ENCODE measurements at regions not wholly inside any gene's neighbourhood (a gene's known extent, or its start where the extent isn't known, plus 50 kb on each side); places are given as distances from the start of the nearest gene placed in this dataset.

DNA sequence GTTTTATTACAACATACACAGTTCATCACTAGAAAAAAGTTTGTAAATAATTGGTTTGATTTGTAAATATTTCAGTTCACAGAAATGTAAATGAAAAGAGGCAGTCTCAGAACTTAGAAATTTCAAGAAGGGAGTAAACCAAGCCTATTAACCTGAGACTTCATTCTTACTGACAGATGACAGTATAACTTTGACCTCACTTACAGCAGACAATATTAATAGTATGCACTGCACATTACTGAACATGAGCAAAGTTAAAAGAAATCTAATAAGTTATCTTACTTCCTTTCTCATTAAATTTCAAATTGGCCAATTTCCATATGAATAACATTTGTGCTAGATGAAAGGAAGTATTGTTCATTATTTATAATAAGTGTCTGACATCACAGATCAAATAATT, 235.8 kb downstream of the SLC6A15 start:
- no peak for DNase-seq (ENCODE audit: low read depth)

GRCh38 chr12:84661786-84662185, 250.8 kb downstream of the SLC6A15 start:
- DNase-seq (ENCODE audit: low read depth): no peak

GRCh38 chr12:84660139-84660538, 252.5 kb downstream of the SLC6A15 start:
- DNase-seq (ENCODE audit: low read depth): no peak

GRCh38 chr12:84658877-84659276, 253.7 kb downstream of the SLC6A15 start:
- no peak for DNase-seq (ENCODE audit: low read depth)

GRCh38 chr12:84656705-84657104, 255.9 kb downstream of the SLC6A15 start:
- DNase-seq (ENCODE audit: low read depth): no peak

GRCh38 chr12:84653482-84653881, 259.1 kb downstream of the SLC6A15 start:
- DNase-seq (ENCODE audit: low read depth): no peak

DNA sequence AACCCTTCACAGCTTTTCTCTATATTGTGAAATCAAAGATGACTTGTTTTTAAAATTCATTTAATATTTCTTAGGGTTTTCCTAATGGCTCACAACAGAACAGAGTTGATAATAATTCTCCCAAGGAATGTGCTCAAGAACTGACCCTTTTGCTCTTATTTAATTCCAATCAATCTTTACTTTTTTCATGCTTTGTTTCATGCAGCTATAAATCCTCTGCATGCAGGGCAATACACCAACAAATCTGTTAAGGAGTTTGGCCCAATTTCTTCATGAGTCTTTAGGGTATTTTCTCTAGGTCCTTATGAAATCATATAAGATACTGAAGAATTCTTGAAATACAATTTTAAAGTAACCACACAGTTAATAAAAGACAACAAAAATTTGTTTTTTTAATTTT, 264.2 kb downstream of the SLC6A15 start:
- DNase-seq (ENCODE audit: low read depth): no peak

DNA sequence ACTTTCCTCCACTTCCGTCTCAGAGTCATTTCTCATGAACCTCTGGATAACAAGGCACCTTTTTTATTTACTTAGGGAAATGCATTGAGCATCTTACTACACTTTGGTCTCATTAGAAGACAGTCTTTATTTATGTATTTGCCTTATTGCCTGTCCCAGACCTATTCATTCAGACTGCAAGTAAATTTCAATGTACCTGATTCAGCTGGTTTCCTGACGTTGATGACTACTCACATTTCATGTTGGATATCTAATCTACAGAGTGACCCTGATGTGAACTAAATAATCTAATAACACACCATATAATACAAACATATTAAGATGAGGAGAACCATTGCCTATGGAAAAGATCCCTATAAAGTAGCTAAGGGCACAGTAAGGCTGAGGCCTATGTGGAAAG, 267.7 kb downstream of the SLC6A15 start:
- no peak for DNase-seq (ENCODE audit: low read depth)

DNA sequence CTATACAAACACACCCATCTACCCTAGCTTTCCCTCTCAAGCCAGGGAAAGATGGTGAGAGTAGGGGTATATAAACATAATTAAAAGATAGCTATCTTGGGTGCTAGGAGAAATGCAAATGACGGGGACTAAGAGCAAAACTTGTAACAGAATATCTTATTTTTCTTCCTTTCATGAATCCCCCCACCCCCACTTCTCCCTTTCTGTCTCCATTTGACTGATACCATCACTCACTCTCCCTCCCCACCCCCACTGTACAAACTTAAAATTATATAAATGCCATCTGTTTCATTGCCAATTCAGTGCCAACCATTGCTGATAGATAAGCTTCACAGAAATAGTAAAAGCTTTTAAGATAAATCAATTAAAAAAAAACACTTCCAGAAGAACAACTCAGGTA, 268.6 kb downstream of the SLC6A15 start:
- DNase-seq (ENCODE audit: low read depth): no peak

- no peak for DNase-seq (ENCODE audit: low read depth)
Measured at GRCh38 chr12:84641940-84642545, 270.6 kb downstream of the SLC6A15 start.

GRCh38 chr12:84638811-84639368, 273.7 kb downstream of the SLC6A15 start:
- DNase-seq (ENCODE audit: low read depth): no peak

DNA sequence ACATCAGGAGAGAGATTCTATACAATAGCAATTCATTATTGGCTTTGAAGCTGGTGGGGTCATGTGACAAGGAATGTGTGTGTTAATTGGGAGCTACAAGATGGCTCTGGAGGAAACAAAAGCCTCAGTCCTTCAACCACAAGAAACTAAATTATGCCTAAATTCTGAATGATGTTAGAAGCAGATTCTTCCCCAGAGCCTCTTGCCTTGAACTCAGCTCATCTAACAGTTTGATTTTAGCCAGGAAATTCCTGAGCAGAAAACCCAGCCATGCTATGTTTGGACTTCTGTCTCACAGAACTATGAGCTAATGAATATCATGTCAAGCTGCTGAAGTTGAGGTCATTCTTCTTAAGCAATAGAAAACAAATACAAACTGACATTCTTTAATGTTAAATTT, 274.7 kb downstream of the SLC6A15 start:
- DNase-seq (ENCODE audit: low read depth): no peak

GRCh38 chr12:84636801-84637290, 275.8 kb downstream of the SLC6A15 start:
- no peak for DNase-seq (ENCODE audit: low read depth)

GRCh38 chr12:84634526-84634925, 278.1 kb downstream of the SLC6A15 start:
- no peak for DNase-seq (ENCODE audit: low read depth)

DNA sequence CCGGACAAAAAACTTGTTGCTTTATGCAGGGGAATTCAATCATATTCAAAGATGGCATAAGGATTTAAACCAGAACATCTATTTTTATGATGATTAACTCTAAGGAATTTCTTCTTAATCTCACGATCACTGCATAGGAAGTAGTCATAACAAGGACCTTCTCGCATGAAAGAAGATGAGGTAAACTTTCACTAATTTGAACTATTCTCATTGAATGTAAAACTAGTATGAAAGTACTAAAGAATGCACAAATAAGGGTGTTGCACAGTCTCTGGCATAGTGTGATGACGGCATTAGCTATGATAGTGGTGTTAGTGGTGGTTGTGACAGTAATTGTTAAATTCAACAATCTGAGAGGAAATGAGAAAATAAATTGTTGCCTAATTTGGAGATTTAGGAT, 280.0 kb downstream of the SLC6A15 start:
- DNase-seq (ENCODE audit: low read depth): no peak

GRCh38 chr12:84631020-84631419, 281.6 kb downstream of the SLC6A15 start:
- DNase-seq (ENCODE audit: low read depth): no peak

DNA sequence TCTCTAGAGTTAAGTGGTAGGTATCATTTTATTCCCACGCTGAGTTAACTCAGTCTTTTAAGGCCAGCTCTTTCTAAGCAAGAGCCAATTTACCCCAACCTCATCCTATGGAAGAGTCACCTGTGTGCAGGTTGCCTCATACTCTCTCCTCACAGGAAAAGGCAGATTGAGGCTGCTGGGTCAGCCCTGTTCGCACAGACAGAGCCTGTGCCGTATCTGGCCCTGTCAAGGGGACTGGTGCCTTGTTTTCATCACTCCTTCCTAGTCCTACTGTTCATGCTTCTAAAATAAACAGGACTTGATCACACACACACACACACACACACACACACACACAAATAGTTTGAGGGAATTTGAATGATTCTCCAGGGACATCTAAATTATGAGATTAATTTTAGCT, 285.0 kb downstream of the SLC6A15 start:
- DNase-seq (ENCODE audit: low read depth): no peak

- DNase-seq (ENCODE audit: low read depth): no peak
Measured at GRCh38 chr12:84624601-84625000, 288.0 kb downstream of the SLC6A15 start.

- no peak for DNase-seq (ENCODE audit: low read depth)
Measured at GRCh38 chr12:84619053-84619571, 293.5 kb downstream of the SLC6A15 start.

- DNase-seq (ENCODE audit: low read depth): no peak
Measured at GRCh38 chr12:84607170-84607819, 305.3 kb downstream of the SLC6A15 start.

DNA sequence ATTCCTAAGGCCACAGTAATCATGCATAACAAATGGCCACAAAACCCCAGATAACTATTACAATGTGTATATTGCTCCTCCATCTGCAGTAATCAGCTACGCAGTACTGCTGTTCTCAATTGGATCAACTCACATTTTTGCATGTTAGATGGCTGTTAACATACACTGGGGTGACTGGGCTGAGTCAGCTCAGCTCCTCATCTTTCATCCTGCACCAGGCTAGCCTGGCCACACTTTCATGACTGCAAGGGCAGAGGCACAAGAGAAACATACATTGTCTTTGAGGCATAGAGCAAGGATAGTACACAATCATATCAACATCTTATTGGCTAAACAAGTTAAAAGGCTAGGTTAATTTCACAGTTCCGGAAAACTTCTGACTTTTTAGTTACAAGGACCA, 306.6 kb downstream of the SLC6A15 start:
- DNase-seq (ENCODE audit: low read depth): no peak

DNA sequence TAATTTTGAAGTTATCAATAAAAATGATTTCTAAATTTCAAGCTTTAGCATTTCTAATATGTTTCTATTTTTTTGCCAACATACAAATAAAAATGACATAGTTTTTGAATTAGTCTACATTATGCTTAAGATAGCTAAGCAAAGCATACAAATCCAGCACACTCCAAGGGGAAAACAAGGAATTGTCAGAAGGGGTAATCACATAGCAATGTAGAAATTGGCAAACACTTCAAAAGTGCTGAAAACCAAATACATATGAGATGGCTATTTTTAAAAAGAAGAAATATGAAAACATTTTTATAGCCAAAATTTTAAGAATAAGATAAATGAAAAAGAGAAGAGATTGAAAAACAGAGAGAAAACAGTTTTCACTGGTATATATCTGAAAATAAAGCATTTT, 308.0 kb downstream of the SLC6A15 start:
- no peak for DNase-seq (ENCODE audit: low read depth)

- no peak for DNase-seq (ENCODE audit: low read depth)
Measured at GRCh38 chr12:84603484-84604248, 308.9 kb downstream of the SLC6A15 start.
